K562 (cell line): ENCODE measurements at regions not wholly inside any gene's neighbourhood (a gene's known extent, or its start where the extent isn't known, plus 50 kb on each side); places are given as distances from the start of the nearest gene placed in this dataset.
A peak's percentile ranks its signal among the peaks of the same experiment; 100 is the strongest.
"Not testable (repeated sequence)": the region's sequence is repeated elsewhere in the genome, so short reads cannot be mapped to it uniquely, and the experiment has no call there.

Experiments
- ATAC-seq: fragments of 200-7000 bp; cut with Tn5 transposase; 3 replicates; pipeline ENCODE4 v1.9.1; 2020; ENCODE audit warnings: moderate library complexity
- BruUV-seq: library from RNA; stranded (reverse); fragments of 400-500 nt; replicated peaks from 2 replicates; lab custom pipeline; 2021; lab: Mats Ljungman, UMichigan
- CTCF ChIA-PET: fragments of 300-600 bp; formaldehyde crosslinking; extraction: SDS; loops from one replicate; lab custom pipeline; 2021; ENCODE audit warnings: low intra/inter-chr PET ratio; lab: Yijun Ruan, JAX
- POLR2A ChIA-PET: fragments of 300-600, 350-650 bp; sonication (Branson Sonifier 250); formaldehyde crosslinking; extraction: SDS; loops from one replicate; lab custom pipeline; 2021; ENCODE audit warnings: antibody characterized with exemption, inconsistent platforms; lab: Yijun Ruan, JAX
- DNase-seq, 4 experiments: peaks; one replicate each; pipeline versions ENCODE4 v3.0.0 to v3.0.0-alpha.2; 2011 to 2018; ENCODE audit warnings: low spot score in 3 of 4, mixed read lengths in 3 of 4; ENCODE audit errors: extremely low read depth in 1 of 4
- FAIRE-seq: peaks from 2 replicates; lab custom pipeline; 2011; peaks lifted over from hg19 to GRCh38; lab: Jason Lieb, UNC
- H2AFZ ChIP-seq: 2 replicates; pipeline ENCODE4 v1.6.0; 2011; ENCODE audit warnings: low read depth, low read length, control low read depth, inconsistent platforms
- H3K27ac ChIP-seq: fragments of 200-600 bp; 3 replicates; pipeline ENCODE4 v1.8.0; 2011; ENCODE audit warnings: low read depth, mild to moderate bottlenecking, control low read depth, inconsistent platforms, low read length, moderate library complexity, mixed read lengths; ENCODE audit errors: extremely low read depth
- H3K27me3 ChIP-seq, 2 experiments: fragments of 300-600 bp in 1 of 2; 2 replicates in 1 of 2; 3 replicates in 1 of 2; pipeline versions ENCODE4 v1.6.0 to v1.8.0; 2011; ENCODE audit warnings: inconsistent platforms in 2 of 2, low read length in 2 of 2, mild to moderate bottlenecking in 1 of 2, mixed read lengths in 1 of 2, moderate library complexity in 1 of 2; ENCODE audit not compliant: control insufficient read depth in 2 of 2, insufficient read depth in 2 of 2
- H3K36me3 ChIP-seq: fragments of 300-600 bp; 3 replicates; pipeline ENCODE4 v1.8.0; 2011; ENCODE audit warnings: mild to moderate bottlenecking, low read length, inconsistent platforms; ENCODE audit not compliant: control insufficient read depth, insufficient read depth
- H3K4me1 ChIP-seq, 2 experiments: fragments of 200-600 bp in 1 of 2; replicated peaks in 1 of 2; 2 replicates in 1 of 2; 3 replicates in 1 of 2; pipeline versions ENCODE4 v1.5.1 to v1.8.0; 2011; ENCODE audit warnings: inconsistent platforms in 2 of 2, low read length in 2 of 2, mild to moderate bottlenecking in 1 of 2, mixed read lengths in 1 of 2, moderate library complexity in 1 of 2; ENCODE audit not compliant: control insufficient read depth in 2 of 2, insufficient read depth in 2 of 2
- H3K4me2 ChIP-seq: 2 replicates; pipeline ENCODE4 v1.6.1; 2011; ENCODE audit warnings: low read length, control low read depth, inconsistent platforms, mixed read lengths; ENCODE audit not compliant: insufficient read depth
- H3K4me3 ChIP-seq: fragments of 200-600 bp; sonication (generic), shearing (Covaris generic); 2 replicates; pipeline ENCODE4 v1.5.1; 2016; ENCODE audit warnings: control low read depth, inconsistent platforms
- H3K79me2 ChIP-seq: fragments of 200-600 bp; 3 replicates; pipeline ENCODE4 v1.8.0; 2011; ENCODE audit warnings: low read length, inconsistent platforms; ENCODE audit not compliant: control insufficient read depth, insufficient read depth
- H3K9ac ChIP-seq, 2 experiments: 2 replicates each; pipeline versions ENCODE4 v1.6.0 to v1.6.1; 2011; ENCODE audit warnings: low read depth in 2 of 2, low read length in 2 of 2, control low read depth in 1 of 2, inconsistent platforms in 1 of 2, mild to moderate bottlenecking in 1 of 2, mixed read lengths in 1 of 2; ENCODE audit not compliant: insufficient read depth in 1 of 2
- H3K9me1 ChIP-seq: one replicate; pipeline ENCODE4 v1.6.0; 2011; ENCODE audit warnings: inconsistent platforms, mild to moderate bottlenecking, low read length, moderate library complexity; ENCODE audit not compliant: control insufficient read depth, insufficient read depth
- H3K9me3 ChIP-seq: replicated peaks from 2 replicates; pipeline ENCODE4 v1.5.1; 2011; ENCODE audit warnings: low read depth, low read length, inconsistent platforms; ENCODE audit not compliant: control insufficient read depth, insufficient read depth
- H4K20me1 ChIP-seq: replicated peaks from 2 replicates; pipeline ENCODE4 v1.6.1; 2011; ENCODE audit warnings: low read length, inconsistent platforms, mixed read lengths; ENCODE audit not compliant: control insufficient read depth, insufficient read depth
- CEBPB ChIP-seq: fragments of 450-650 bp; IDR thresholded peaks from 2 replicates; pipeline ENCODE4 v1.6.1; 2016; ENCODE audit warnings: missing genetic modification characterization, missing compliant biosample characterization
- CEBPG ChIP-seq, 3 experiments: fragments of 200-800 bp in 1 of 3; sonication (Bioruptor generic) in 1 of 3; sonication (generic) in 1 of 3; formaldehyde crosslinking in 1 of 3; IDR thresholded peaks in 2 of 3; conservative IDR thresholded peaks in 1 of 3; 2 replicates each; pipeline versions ENCODE4 v1.6.1 to v1.8.0; 2016 to 2022; ENCODE audit warnings: missing compliant biosample characterization in 2 of 3, missing genetic modification characterization in 2 of 3, mild to moderate bottlenecking in 1 of 3, missing genetic modification reagents in 1 of 3
- RFX1 ChIP-seq: fragments of 450-650 bp; IDR thresholded peaks from 2 replicates; pipeline ENCODE4 v1.6.1; 2016; ENCODE audit warnings: mild to moderate bottlenecking, moderate library complexity
- SMAD3 ChIP-seq: fragments of 450-650 bp; formaldehyde crosslinking; conservative IDR thresholded peaks from 2 replicates; pipeline ENCODE4 v1.4.0; 2020; ENCODE audit warnings: mild to moderate bottlenecking
- WGBS: fragments of 100-300 bp; shearing (Covaris generic); methylation state at CpG from one replicate; pipeline ENCODE4 v1.1.6; 2016; ENCODE audit warnings: low coverage, mixed read lengths; ENCODE audit not compliant: insufficient coverage; ENCODE audit errors: missing lambda C conversion rate; 5-methylcytosine and 5-hydroxymethylcytosine counted together
- in situ Hi-C: fragments of 300-500 bp; cut with MboI; formaldehyde crosslinking; loops from 4 replicates; pipeline ENCODE4 v1.15.0; 2018; ENCODE audit warnings: inconsistent platforms, mixed read lengths
- intact Hi-C: fragments of 100-400 bp; cut with micrococcal nuclease; formaldehyde crosslinking; loops from 2 replicates; pipeline ENCODE4 v1.14.2; 2022

GRCh38 chrX:1764883-1765364 lies 150.1 kb downstream of the ASMT start:
- ATAC-seq, H3K27me3 ChIP-seq, H2AFZ ChIP-seq, H3K79me2 ChIP-seq, H3K9me1 ChIP-seq, CTCF ChIA-PET, H3K9ac ChIP-seq, H3K27ac ChIP-seq, FAIRE-seq, in situ Hi-C loops, BruUV-seq, H3K4me3 ChIP-seq, H3K9me3 ChIP-seq, H4K20me1 ChIP-seq, intact Hi-C loops, H3K4me1 ChIP-seq, H3K4me2 ChIP-seq, H3K36me3 ChIP-seq, DNase-seq, POLR2A ChIA-PET: not testable (repeated sequence)
- TF ChIP-seq CEBPG (CRISPR knock-in tag; IDR thresholded peaks at IDR 0.05) (0 out of 2 replicates have a peak, but pooled peaks have one; percentile 14), CEBPG (tag; conservative IDR thresholded peaks at IDR 0.05 in 1 of 2, IDR thresholded peaks at IDR 0.05 in 1 of 2) (peak in 1 of 2 experiments; percentile 78; a peak in 2 of 4 replicates), CEBPB (tag) (0 out of 2 replicates have a peak, but pooled peaks have one; percentile 32)
- 2% methylated on average over 8 of the region's 19 CpGs for WGBS

DNA sequence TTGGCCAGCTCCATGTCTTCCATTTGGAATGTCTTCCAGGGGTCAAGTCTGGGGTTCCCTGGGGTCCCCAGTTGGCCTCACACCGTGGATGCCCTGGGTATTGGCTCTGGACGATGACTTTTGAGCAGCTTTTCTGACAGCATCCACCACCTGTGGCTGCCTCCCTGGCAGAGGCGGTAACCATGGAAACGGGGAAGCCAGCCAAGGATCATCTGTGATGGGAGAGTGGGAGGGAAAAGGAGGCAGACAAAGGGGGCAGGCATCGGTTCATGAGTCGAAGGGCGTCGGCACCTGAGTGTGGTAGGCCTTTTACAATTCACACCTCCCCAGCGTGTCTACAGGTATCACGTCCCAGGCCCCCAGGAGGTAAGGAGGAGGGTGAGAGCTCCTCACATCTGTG lies 152.2 kb downstream of the ASMT start:
- in situ Hi-C loops (no loop called here), intact Hi-C loops (no loop called here)
- Histone ChIP-seq H3K36me3 (no peaks in the 10 kb centered on the region), H3K9ac (no peak overlapping the region), H3K9me1 (no peaks in the 10 kb centered on the region), H3K27me3 (no peaks in the 10 kb centered on the region; a peak in 1 of 5 replicates)
- TF ChIP-seq SMAD3 (CRISPR knock-in tag) (no peak), RFX1 (peak; percentile 67)
- TF ChIP-seq, all 486 proteins: peak for 1
- Histone ChIP-seq H3K27ac (no peak overlapping the region), H3K4me3 (no peak overlapping the region), H3K4me1 (no peaks in the 10 kb centered on the region), H3K4me2 (no peak overlapping the region), H3K79me2 (no peaks in the 10 kb centered on the region), H2AFZ (no peak overlapping the region), H4K20me1 (no peaks in the 10 kb centered on the region), H3K9me3 (no peaks in the 10 kb centered on the region)
- ChIA-PET CTCF (no interaction called here), POLR2A (no interaction called here)
- no TSS peak for BruUV-seq
- 3% methylated on average over 5 of the region's 10 CpGs for WGBS
- no peak for FAIRE-seq
- DNase-seq = no peak
- ATAC-seq = no peak
